ENCODE measurements at regions not wholly inside any gene's neighbourhood (a gene's known extent, or its start where the extent isn't known, plus 50 kb on each side); places are given as distances from the start of the nearest gene placed in this dataset.

GRCh38 chr1:244265507-244265906 lies 186.2 kb downstream of the ADSS2 start:
- DNase-seq (ENCODE audit: low read depth) = no peak

GRCh38 chr1:244269169-244269568 lies 182.5 kb downstream of the ADSS2 start:
- DNase-seq (ENCODE audit: low read depth) = no peak

GRCh38 chr1:244271004-244271403 lies 180.7 kb downstream of the ADSS2 start:
- DNase-seq (ENCODE audit: low read depth) = no peak

- DNase-seq (ENCODE audit: low read depth) = no peak
Measured at GRCh38 chr1:244271691-244272308, 179.9 kb downstream of the ADSS2 start.

- peak; percentile 43 for DNase-seq (ENCODE audit: low read depth)
Measured at GRCh38 chr1:244272471-244273261, 179.0 kb downstream of the ADSS2 start.

GRCh38 chr1:244273262-244273844 lies 178.4 kb downstream of the ADSS2 start:
- no peak for DNase-seq (ENCODE audit: low read depth)

- DNase-seq (ENCODE audit: low read depth) = no peak
Measured at GRCh38 chr1:244273845-244274619, 177.7 kb downstream of the ADSS2 start.

GRCh38 chr1:244276646-244277045 lies 175.1 kb downstream of the ADSS2 start:
- DNase-seq (ENCODE audit: low read depth) = no peak

- DNase-seq (ENCODE audit: low read depth) = no peak
Measured at GRCh38 chr1:244280201-244280600, 171.5 kb downstream of the ADSS2 start.

- no peak for DNase-seq (ENCODE audit: low read depth)
Measured at GRCh38 chr1:244280859-244281258, 170.8 kb downstream of the ADSS2 start.

- no peak for DNase-seq (ENCODE audit: low read depth)
Measured at GRCh38 chr1:244283772-244284171, 167.9 kb downstream of the ADSS2 start.

- DNase-seq (ENCODE audit: low read depth) = no peak
Measured at GRCh38 chr1:244284641-244285156, 167.0 kb downstream of the ADSS2 start.

- DNase-seq (ENCODE audit: low read depth) = no peak
Measured at GRCh38 chr1:244286341-244286740, 165.4 kb downstream of the ADSS2 start.

GRCh38 chr1:244287726-244288125 lies 164.0 kb downstream of the ADSS2 start:
- DNase-seq (ENCODE audit: low read depth) = no peak

GRCh38 chr1:244288663-244289062 lies 163.0 kb downstream of the ADSS2 start:
- DNase-seq (ENCODE audit: low read depth) = no peak

GRCh38 chr1:244289991-244290785 lies 161.5 kb downstream of the ADSS2 start:
- no peak for DNase-seq (ENCODE audit: low read depth)

- no peak for DNase-seq (ENCODE audit: low read depth)
Measured at GRCh38 chr1:244291236-244292201, 160.2 kb downstream of the ADSS2 start.

- no peak for DNase-seq (ENCODE audit: low read depth)
Measured at GRCh38 chr1:244294599-244295224, 157.0 kb downstream of the ADSS2 start.

GRCh38 chr1:244296003-244296402 lies 155.7 kb downstream of the ADSS2 start:
- no peak for DNase-seq (ENCODE audit: low read depth)

GRCh38 chr1:244296447-244296846 lies 155.3 kb downstream of the ADSS2 start:
- DNase-seq (ENCODE audit: low read depth) = no peak

All from T follicular helper cell (primary cell).